CD4-positive, alpha-beta T cell (primary cell): ENCODE measurements at regions not wholly inside any gene's neighbourhood (a gene's known extent, or its start where the extent isn't known, plus 50 kb on each side); places are given as distances from the start of the nearest gene placed in this dataset.

Experiments
- ATAC-seq: fragments of 200-7000 bp; cut with Tn5 transposase; one replicate; pipeline ENCODE4 v1.10.0; 2022; ENCODE audit warnings: mild to moderate bottlenecking; ENCODE audit not compliant: poor library complexity
- CTCF ChIA-PET: fragments of 350-600 bp; sonication (Branson Sonifier 250); formaldehyde crosslinking; loops from one replicate; lab custom pipeline; 2021; ENCODE audit warnings: antibody characterized with exemption, inconsistent platforms; lab: Charles Lee
- POLR2A ChIA-PET: fragments of 350-600 bp; sonication (Branson Sonifier 250); formaldehyde crosslinking; loops from one replicate; lab custom pipeline; 2021; ENCODE audit warnings: antibody characterized with exemption, inconsistent platforms; lab: Charles Lee
- DNase-seq, 14 experiments: peaks; one replicate each; pipeline ENCODE4 v3.0.0-alpha.2; 2013 to 2020; ENCODE audit warnings: mixed read lengths in 2 of 14
- H3K27ac ChIP-seq, 2 donors: one replicate each; pipeline versions ENCODE4 v1.5.1 to v1.7.0; 2013; ENCODE audit warnings: low read length in 2 of 2, low read depth in 1 of 2, mild to moderate bottlenecking in 1 of 2
- H3K27me3 ChIP-seq, 2 experiments: 1 replicate in 1 of 2; 2 replicates in 1 of 2; pipeline versions ENCODE4 v1.6.1 to v1.7.0; 2013; ENCODE audit warnings: low read length in 2 of 2, control low read depth in 1 of 2, mild to moderate bottlenecking in 1 of 2, moderate library complexity in 1 of 2; ENCODE audit not compliant: insufficient read depth in 2 of 2, control insufficient read depth in 1 of 2
- H3K36me3 ChIP-seq: one replicate; pipeline ENCODE4 v1.6.1; 2013; ENCODE audit warnings: low read length, control low read depth; ENCODE audit not compliant: insufficient read depth
- H3K4me1 ChIP-seq: one replicate; pipeline ENCODE4 v1.6.1; 2013; ENCODE audit warnings: low read length, control low read depth; ENCODE audit not compliant: insufficient read depth
- H3K4me3 ChIP-seq: one replicate; pipeline ENCODE4 v1.5.1; 2013; ENCODE audit warnings: mild to moderate bottlenecking, low read length, moderate library complexity
- H3K9me3 ChIP-seq, 2 experiments: 1 replicate in 1 of 2; 2 replicates in 1 of 2; pipeline versions ENCODE4 v1.6.1 to v1.7.0; 2013; ENCODE audit warnings: low read length in 2 of 2, mild to moderate bottlenecking in 2 of 2, control low read depth in 1 of 2, moderate library complexity in 1 of 2; ENCODE audit not compliant: control insufficient read depth in 1 of 2, insufficient read depth in 1 of 2
- H3K27ac Mint-ChIP-seq: one replicate; pipeline ENCODE4 v1.8.0; 2020; ENCODE audit warnings: mixed read lengths
- H3K27me3 Mint-ChIP-seq: one replicate; pipeline ENCODE4 v1.8.0; 2021; ENCODE audit warnings: mixed read lengths
- H3K36me3 Mint-ChIP-seq: one replicate; pipeline ENCODE4 v1.8.0; 2021; ENCODE audit warnings: low read depth, mixed read lengths
- H3K4me1 Mint-ChIP-seq: one replicate; pipeline ENCODE4 v1.8.0; 2021; ENCODE audit warnings: low read depth, mixed read lengths
- H3K4me3 Mint-ChIP-seq: one replicate; pipeline ENCODE4 v1.8.0; 2020; ENCODE audit warnings: mild to moderate bottlenecking, mixed read lengths
- H3K9me3 Mint-ChIP-seq: one replicate; pipeline ENCODE4 v1.8.0; 2020; ENCODE audit warnings: mixed read lengths
- CTCF ChIP-seq: fragments of 200-600 bp; IDR thresholded peaks from one replicate; pipeline ENCODE4 v1.8.0; 2022; ENCODE audit warnings: antibody characterized with exemption, mild to moderate bottlenecking
- intact Hi-C, 2 experiments: fragments of 100-400 bp; cut with DNase I in 1 of 2; cut with micrococcal nuclease in 1 of 2; formaldehyde crosslinking; loops; one replicate each; pipeline versions ENCODE4 v1.15.1 to v1.9.0; 2023 to 2025; cut with DNase I, micrococcal nuclease

- H3K4me3 Mint-ChIP-seq, result no peak overlapping the region
- TF ChIP-seq CTCF, result no peak
- no peaks in the 10 kb centered on the region for H3K9me3 Mint-ChIP-seq
- Histone ChIP-seq H3K4me1 (no peaks in the 10 kb centered on the region), H3K4me3 (no peak overlapping the region), H3K9me3 (peaks cover 0 to 14% of the 10 kb centered on the region in 2 experiments), H3K27ac (no peak overlapping the region), H3K27me3 (peaks cover 5 to 7% of the 10 kb centered on the region in 2 experiments), H3K36me3 (no peaks in the 10 kb centered on the region)
- DNase-seq (no peak), ATAC-seq (no peak)
- no peaks in the 10 kb centered on the region for H3K36me3 Mint-ChIP-seq
- intact Hi-C loops, result no loop called here
- no peaks in the 10 kb centered on the region for H3K4me1 Mint-ChIP-seq
- peaks cover 45% of the 10 kb centered on the region for H3K27me3 Mint-ChIP-seq
- no peak overlapping the region for H3K27ac Mint-ChIP-seq
- CTCF ChIA-PET, result no interaction called here
- POLR2A ChIA-PET, result no interaction called here
Observed at GRCh38 chr20:19888269-19888671, 128.9 kb upstream of the NAA20 start.

- Mint-ChIP-seq H3K27me3 (peaks cover 45% of the 10 kb centered on the region), H3K27ac (no peak overlapping the region), H3K9me3 (no peaks in the 10 kb centered on the region), H3K4me3 (no peak overlapping the region), H3K36me3 (no peaks in the 10 kb centered on the region), H3K4me1 (no peaks in the 10 kb centered on the region)
- no peak for TF ChIP-seq CTCF
- ChIA-PET POLR2A (no interaction called here), CTCF (no interaction called here)
- intact Hi-C loops, result no loop called here
- peaks cover 0 to 14% of the 10 kb centered on the region in 2 experiments for H3K9me3 ChIP-seq
- no peak overlapping the region for H3K4me3 ChIP-seq
- no peaks in the 10 kb centered on the region for H3K4me1 ChIP-seq
- H3K36me3 ChIP-seq, result no peaks in the 10 kb centered on the region
- ATAC-seq (no peak), DNase-seq (no peak)
- H3K27me3 ChIP-seq, result peaks cover 5 to 7% of the 10 kb centered on the region in 2 experiments
- no peak overlapping the region for H3K27ac ChIP-seq
Observed at GRCh38 chr20:19889011-19889953, 127.9 kb upstream of the NAA20 start.

GRCh38 chr20:19890445-19891051 lies 126.6 kb upstream of the NAA20 start:
- Histone ChIP-seq H3K27ac (no peak overlapping the region), H3K4me1 (no peaks in the 10 kb centered on the region), H3K4me3 (no peak overlapping the region), H3K9me3 (peaks cover 0 to 14% of the 10 kb centered on the region in 2 experiments), H3K36me3 (no peaks in the 10 kb centered on the region), H3K27me3 (peaks cover 5 to 7% of the 10 kb centered on the region in 2 experiments)
- no peaks in the 10 kb centered on the region for H3K9me3 Mint-ChIP-seq
- ATAC-seq (no peak), DNase-seq (no peak)
- no peak overlapping the region for H3K4me3 Mint-ChIP-seq
- POLR2A ChIA-PET, result no interaction called here
- intact Hi-C loops, result no loop called here
- peaks cover 54% of the 10 kb centered on the region for H3K27me3 Mint-ChIP-seq
- CTCF ChIA-PET, result no interaction called here
- H3K36me3 Mint-ChIP-seq, result no peaks in the 10 kb centered on the region
- no peak overlapping the region for H3K27ac Mint-ChIP-seq
- H3K4me1 Mint-ChIP-seq, result no peaks in the 10 kb centered on the region
- no peak for TF ChIP-seq CTCF
